T-helper 1 cell treated with Interleukin-12 subunit alpha and Interleukin-12 subunit beta and Interleukin-4 antibody, amounts not matched to agents 30 μg/mL and 1 μg/mL, for 36 hours (primary cell): ENCODE measurements at regions not wholly inside any gene's neighbourhood (a gene's known extent, or its start where the extent isn't known, plus 50 kb on each side); places are given as distances from the start of the nearest gene placed in this dataset.
"Not testable (repeated sequence)": the region's sequence is repeated elsewhere in the genome, so short reads cannot be mapped to it uniquely, and the experiment has no call there.

ENCODE experiments used
- H3K27ac Mint-ChIP-seq: one replicate; pipeline ENCODE4 v1.8.0; 2021; ENCODE audit warnings: mild to moderate bottlenecking, mixed read lengths
- H3K27me3 Mint-ChIP-seq: one replicate; pipeline ENCODE4 v1.8.0; 2021; ENCODE audit warnings: low read depth, mixed read lengths
- H3K36me3 Mint-ChIP-seq: one replicate; pipeline ENCODE4 v1.8.0; 2021; ENCODE audit warnings: low read depth, mixed read lengths
- H3K4me1 Mint-ChIP-seq: one replicate; pipeline ENCODE4 v1.8.0; 2021; ENCODE audit warnings: low read depth, mixed read lengths
- H3K4me3 Mint-ChIP-seq: one replicate; pipeline ENCODE4 v1.8.0; 2021; ENCODE audit warnings: mild to moderate bottlenecking, moderate library complexity, mixed read lengths
- H3K9me3 Mint-ChIP-seq: one replicate; pipeline ENCODE4 v1.8.0; 2021; ENCODE audit warnings: mixed read lengths

- H3K27me3 Mint-ChIP-seq = no peaks in the 10 kb centered on the region
- H3K4me1 Mint-ChIP-seq = no peaks in the 10 kb centered on the region
- no peak overlapping the region for H3K4me3 Mint-ChIP-seq
- H3K36me3 Mint-ChIP-seq = no peaks in the 10 kb centered on the region
- H3K9me3 Mint-ChIP-seq = peaks cover 8% of the 10 kb centered on the region
- no peak overlapping the region for H3K27ac Mint-ChIP-seq
Observed at GRCh38 chr14:58904776-58905175, 267.0 kb downstream of the DACT1 start.

DNA sequence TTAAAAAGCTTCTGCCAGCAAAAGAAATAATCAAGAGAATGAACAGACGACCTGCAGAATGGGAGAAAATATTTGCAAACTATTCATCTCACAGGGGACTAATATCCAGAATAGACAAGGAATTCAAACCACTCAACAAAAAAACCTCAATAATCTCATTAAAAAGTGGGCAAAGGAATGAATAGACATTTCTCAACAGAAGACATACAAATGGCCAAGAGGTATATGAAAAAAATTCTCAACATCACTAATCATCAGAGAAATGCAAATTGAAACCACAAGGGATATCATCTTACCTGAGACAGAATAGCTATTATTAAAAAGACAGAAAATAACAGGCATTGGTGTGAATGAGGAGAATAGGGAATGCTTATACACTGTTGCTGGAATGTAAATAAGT is 270.0 kb downstream of the DACT1 start:
- H3K27ac Mint-ChIP-seq = no peak overlapping the region
- no peaks in the 10 kb centered on the region for H3K27me3 Mint-ChIP-seq
- no peak overlapping the region for H3K4me3 Mint-ChIP-seq
- H3K9me3 Mint-ChIP-seq = peaks cover 8% of the 10 kb centered on the region
- no peaks in the 10 kb centered on the region for H3K4me1 Mint-ChIP-seq
- no peaks in the 10 kb centered on the region for H3K36me3 Mint-ChIP-seq

DNA sequence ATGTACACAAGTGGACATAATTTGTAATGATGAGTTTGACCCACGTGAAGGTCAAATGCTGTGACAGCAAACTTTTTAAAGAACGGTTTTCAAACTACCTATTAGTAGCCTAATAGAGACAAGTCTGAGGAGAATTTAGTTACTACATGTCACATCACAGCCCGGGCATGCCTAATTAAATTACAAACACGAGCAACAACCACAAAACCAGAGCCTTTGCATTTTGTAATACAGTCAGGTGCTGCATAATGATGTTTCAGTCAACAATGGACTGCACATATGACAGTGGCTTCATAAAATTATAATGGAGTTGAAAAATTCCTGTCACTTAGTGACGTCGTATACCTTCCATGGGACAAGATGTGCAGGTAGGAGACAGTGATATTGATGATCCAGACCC is 274.5 kb downstream of the DACT1 start:
- Mint-ChIP-seq H3K27me3 (no peaks in the 10 kb centered on the region), H3K9me3 (no peaks in the 10 kb centered on the region), H3K36me3 (no peaks in the 10 kb centered on the region), H3K27ac (no peak overlapping the region), H3K4me1 (no peaks in the 10 kb centered on the region), H3K4me3 (no peak overlapping the region)

DNA sequence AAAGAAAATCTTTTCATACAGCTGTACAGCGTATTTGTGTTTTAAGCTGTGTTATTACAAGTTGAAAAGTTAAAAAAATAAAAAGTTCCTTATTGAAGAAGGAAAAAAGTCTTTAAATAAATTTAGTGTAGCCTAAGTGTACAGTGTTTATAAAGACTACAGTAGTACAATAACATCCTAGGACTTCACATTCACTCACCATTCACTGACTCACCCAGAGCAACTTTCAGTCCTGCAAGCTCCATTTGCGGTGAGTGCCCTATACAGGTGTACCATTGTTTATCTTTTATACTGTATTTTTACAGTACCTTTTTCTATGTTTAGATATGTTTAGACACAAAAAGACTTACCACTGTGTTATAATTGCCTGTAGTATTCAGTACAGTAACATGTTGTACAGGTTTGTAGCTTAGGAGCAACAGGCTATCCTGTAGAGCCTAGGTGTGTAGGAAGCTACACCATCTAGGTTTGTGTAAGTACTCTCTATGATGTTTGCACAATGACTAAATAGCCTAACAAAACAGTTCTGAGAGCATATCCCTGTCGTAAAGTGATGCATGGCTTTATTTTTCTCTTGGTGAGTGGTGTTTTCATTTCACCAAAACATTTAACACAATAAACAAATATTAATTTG is 275.2 kb downstream of the DACT1 start:
- Mint-ChIP-seq H3K9me3 (no peaks in the 10 kb centered on the region), H3K27me3 (no peaks in the 10 kb centered on the region), H3K36me3 (no peaks in the 10 kb centered on the region), H3K4me1 (no peaks in the 10 kb centered on the region), H3K4me3 (no peak overlapping the region), H3K27ac (no peak overlapping the region)

GRCh38 chr14:58914279-58914855 is 274.1 kb upstream of the DAAM1 start:
- no peaks in the 10 kb centered on the region for H3K4me1 Mint-ChIP-seq
- no peak overlapping the region for H3K27ac Mint-ChIP-seq
- H3K36me3 Mint-ChIP-seq = no peaks in the 10 kb centered on the region
- H3K9me3 Mint-ChIP-seq = no peaks in the 10 kb centered on the region
- H3K4me3 Mint-ChIP-seq = no peak overlapping the region
- H3K27me3 Mint-ChIP-seq = no peaks in the 10 kb centered on the region

DNA sequence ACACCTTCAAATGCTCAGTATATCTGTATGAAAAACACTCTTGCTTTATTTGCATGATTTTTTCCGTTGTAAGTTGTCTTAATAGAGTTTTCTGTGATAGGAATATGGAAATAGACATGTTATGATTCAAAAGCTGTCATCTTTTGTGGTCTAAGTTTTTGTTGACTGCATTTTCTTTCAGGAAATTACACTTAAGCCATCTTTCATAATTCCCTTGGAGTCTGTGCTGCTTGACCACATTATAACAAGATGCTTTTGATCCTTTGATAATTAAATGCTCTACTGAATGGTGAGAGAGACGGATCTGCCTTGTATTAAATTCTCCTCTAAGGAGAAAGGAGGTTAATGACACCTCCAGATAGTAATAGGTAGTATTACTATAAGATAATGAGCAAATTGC is 272.8 kb upstream of the DAAM1 start:
- H3K27ac Mint-ChIP-seq = no peak overlapping the region
- H3K4me3 Mint-ChIP-seq = no peak overlapping the region
- no peaks in the 10 kb centered on the region for H3K36me3 Mint-ChIP-seq
- peaks cover 3% of the 10 kb centered on the region for H3K27me3 Mint-ChIP-seq
- H3K9me3 Mint-ChIP-seq = no peaks in the 10 kb centered on the region
- no peaks in the 10 kb centered on the region for H3K4me1 Mint-ChIP-seq

DNA sequence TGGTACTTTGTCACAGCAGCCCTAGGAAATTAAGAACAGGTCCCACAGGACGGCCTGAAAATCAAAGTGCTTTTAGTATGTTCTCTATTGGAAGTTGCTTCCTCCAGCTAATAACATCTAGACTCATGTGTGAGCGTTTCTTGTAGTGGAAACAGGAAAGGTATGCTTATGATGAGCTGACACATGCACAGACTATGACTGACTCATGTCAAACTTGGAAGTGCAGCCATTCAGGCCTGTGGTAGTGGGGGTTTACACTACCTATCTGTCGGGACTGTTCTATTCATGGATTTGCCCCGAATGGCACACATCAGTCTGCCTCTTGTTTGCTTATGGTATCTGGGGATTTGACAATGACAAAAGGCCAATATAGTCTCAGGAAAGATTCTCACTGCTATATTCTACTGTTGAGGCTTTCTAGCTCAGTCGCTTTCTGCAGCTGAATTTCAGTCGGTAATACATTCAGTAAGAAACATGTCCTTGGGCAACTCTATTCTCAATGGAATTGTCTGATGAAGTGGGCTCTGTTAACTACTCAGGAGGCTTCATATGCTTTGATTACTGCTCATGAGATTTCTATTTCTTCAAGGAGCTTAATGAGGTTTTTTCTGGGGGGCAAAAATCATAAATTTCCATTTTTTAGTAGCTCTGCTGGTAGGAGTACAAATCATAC is 270.3 kb upstream of the DAAM1 start:
- H3K4me1 Mint-ChIP-seq = no peaks in the 10 kb centered on the region
- peaks cover 3% of the 10 kb centered on the region for H3K27me3 Mint-ChIP-seq
- no peak overlapping the region for H3K27ac Mint-ChIP-seq
- no peaks in the 10 kb centered on the region for H3K36me3 Mint-ChIP-seq
- no peak overlapping the region for H3K4me3 Mint-ChIP-seq
- no peaks in the 10 kb centered on the region for H3K9me3 Mint-ChIP-seq

DNA sequence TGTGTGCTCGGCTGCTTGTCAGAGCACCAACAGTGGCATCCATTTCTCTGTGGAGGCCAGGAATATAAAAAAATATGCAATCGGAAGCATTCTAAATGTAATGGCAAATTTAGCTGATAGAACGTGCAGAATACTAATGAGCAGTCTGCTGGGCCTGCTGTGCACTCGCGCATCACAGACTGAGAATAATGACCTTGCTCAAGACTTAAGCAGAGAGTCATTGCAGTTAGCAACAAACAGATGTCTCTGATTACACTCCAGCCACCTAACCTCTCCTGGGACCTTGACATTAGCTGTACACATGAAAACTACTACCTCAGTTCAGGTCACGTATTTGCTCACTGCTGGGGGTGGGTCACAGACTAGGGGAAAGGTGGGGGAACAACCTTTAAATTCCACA is 269.2 kb upstream of the DAAM1 start:
- Mint-ChIP-seq H3K27ac (no peak overlapping the region), H3K36me3 (no peaks in the 10 kb centered on the region), H3K4me1 (no peaks in the 10 kb centered on the region), H3K9me3 (no peaks in the 10 kb centered on the region), H3K27me3 (peaks cover 3% of the 10 kb centered on the region), H3K4me3 (no peak overlapping the region)

GRCh38 chr14:58920230-58920629 is 268.2 kb upstream of the DAAM1 start:
- H3K9me3 Mint-ChIP-seq = no peaks in the 10 kb centered on the region
- H3K27me3 Mint-ChIP-seq = peaks cover 3% of the 10 kb centered on the region
- no peak overlapping the region for H3K4me3 Mint-ChIP-seq
- no peaks in the 10 kb centered on the region for H3K36me3 Mint-ChIP-seq
- no peak overlapping the region for H3K27ac Mint-ChIP-seq
- no peaks in the 10 kb centered on the region for H3K4me1 Mint-ChIP-seq

- not testable (repeated sequence) for H3K27me3 Mint-ChIP-seq, H3K36me3 Mint-ChIP-seq, H3K27ac Mint-ChIP-seq, H3K4me1 Mint-ChIP-seq, H3K4me3 Mint-ChIP-seq, H3K9me3 Mint-ChIP-seq
Observed at GRCh38 chr14:58922201-58922940, 266.1 kb upstream of the DAAM1 start.

DNA sequence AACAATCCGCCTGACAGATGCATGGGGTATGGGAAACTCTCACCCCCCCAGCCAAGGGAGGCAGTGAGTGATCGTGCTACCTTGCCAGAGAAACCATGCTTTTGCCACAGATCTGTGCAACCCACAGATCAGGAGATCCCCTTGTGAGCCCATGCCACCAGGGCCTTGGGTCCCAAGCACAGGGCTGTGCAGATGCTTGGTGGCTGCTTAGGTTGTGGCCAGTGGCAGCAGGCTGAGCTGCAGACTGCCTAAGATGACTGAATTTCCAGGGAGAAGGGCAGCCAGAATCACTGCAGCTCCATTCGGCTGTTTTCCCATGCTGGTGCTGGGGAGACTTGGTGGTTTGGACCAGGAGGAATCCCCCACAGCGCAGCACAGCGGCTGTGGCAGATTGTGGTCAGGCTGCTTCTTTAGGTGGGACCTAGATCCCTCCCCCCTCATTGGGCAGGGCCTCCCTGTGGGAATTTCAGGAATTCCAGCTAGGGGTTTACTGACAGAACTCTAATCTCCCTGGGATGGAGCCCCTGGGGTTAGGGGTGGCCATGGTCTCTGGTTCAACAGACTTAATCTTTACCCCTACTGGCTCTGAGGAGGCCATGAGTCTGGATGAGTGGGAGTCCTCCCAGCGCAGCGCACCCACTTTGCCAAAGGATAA is 264.6 kb upstream of the DAAM1 start:
- Mint-ChIP-seq H3K4me1 (no peaks in the 10 kb centered on the region), H3K9me3 (no peaks in the 10 kb centered on the region), H3K4me3 (no peak overlapping the region), H3K36me3 (no peaks in the 10 kb centered on the region), H3K27ac (no peak overlapping the region), H3K27me3 (peaks cover 3% of the 10 kb centered on the region)

DNA sequence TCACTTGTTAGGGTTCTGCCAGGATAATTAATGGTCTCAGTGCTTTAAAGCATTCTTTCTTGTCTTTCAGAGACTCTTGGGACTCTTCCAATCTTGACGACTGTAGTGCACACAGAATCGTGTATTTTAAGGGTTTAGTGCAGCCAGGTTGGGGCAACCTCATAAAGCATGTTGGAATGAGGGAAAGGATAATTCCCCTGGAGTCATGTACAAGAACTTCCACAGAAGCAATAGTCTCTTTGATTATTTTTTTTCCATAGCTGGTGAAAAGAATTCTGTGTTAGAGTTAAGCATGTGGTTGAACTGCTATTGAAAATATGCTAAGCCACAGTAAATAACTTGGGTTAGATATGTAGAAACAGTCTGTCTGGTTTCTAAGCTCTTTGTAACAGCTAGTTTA is 246.8 kb upstream of the DAAM1 start:
- H3K4me1 Mint-ChIP-seq = no peaks in the 10 kb centered on the region
- no peak overlapping the region for H3K4me3 Mint-ChIP-seq
- H3K36me3 Mint-ChIP-seq = no peaks in the 10 kb centered on the region
- H3K27me3 Mint-ChIP-seq = peaks cover 6% of the 10 kb centered on the region
- H3K27ac Mint-ChIP-seq = no peak overlapping the region
- H3K9me3 Mint-ChIP-seq = peaks cover 8% of the 10 kb centered on the region

GRCh38 chr14:58942516-58942915 is 246.0 kb upstream of the DAAM1 start:
- Mint-ChIP-seq H3K9me3 (peaks cover 5% of the 10 kb centered on the region), H3K4me1 (no peaks in the 10 kb centered on the region), H3K36me3 (no peaks in the 10 kb centered on the region), H3K27me3 (peaks cover 6% of the 10 kb centered on the region), H3K27ac (no peak overlapping the region), H3K4me3 (no peak overlapping the region)

DNA sequence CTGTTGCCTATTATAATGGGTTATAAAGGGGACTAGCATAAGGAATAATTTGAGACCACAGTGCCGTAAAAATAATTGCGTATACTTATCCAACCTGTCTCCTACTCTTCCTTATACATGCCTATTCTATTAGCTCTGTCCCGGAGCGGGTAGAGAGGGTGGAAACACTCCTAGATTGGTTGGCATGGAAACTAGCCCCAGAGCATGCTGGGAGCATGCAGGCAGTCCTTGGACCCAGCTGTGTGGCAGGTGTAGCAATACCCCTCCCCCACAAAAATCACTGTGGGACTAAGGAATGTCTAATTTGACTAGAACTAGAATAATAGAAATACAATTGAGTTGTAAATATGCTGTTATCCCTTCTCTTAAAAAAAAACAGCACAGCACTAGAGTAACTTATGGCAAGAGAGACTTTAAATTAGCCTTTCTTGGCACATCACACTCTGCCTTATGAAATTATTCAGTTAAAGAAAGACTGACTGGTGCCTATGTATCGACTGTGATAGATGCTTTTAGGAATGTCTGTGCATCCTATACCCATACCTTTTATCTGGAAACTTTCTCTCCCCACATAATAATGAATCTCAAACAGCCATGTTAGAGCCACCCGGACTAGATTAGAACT is 244.0 kb upstream of the DAAM1 start:
- H3K9me3 Mint-ChIP-seq = no peaks in the 10 kb centered on the region
- no peak overlapping the region for H3K4me3 Mint-ChIP-seq
- no peaks in the 10 kb centered on the region for H3K4me1 Mint-ChIP-seq
- peaks cover 6% of the 10 kb centered on the region for H3K27me3 Mint-ChIP-seq
- H3K27ac Mint-ChIP-seq = no peak overlapping the region
- H3K36me3 Mint-ChIP-seq = no peaks in the 10 kb centered on the region
